Testis (tissue), 2 donors: ENCODE measurements at regions not wholly inside any gene's neighbourhood (a gene's known extent, or its start where the extent isn't known, plus 50 kb on each side); places are given as distances from the start of the nearest gene placed in this dataset.

Experiments
- DNase-seq: peaks from one replicate; pipeline ENCODE4 v3.0.0-alpha.2; 2019
- H3K27ac ChIP-seq, 2 donors: fragments of 200-600 bp; sonication (generic); one replicate each; pipeline ENCODE4 v1.5.1; 2019
- H3K27me3 ChIP-seq: fragments of 200-600 bp; sonication (generic); one replicate; pipeline ENCODE4 v1.5.1; 2019
- H3K36me3 ChIP-seq: fragments of 200-600 bp; sonication (generic); one replicate; pipeline ENCODE4 v1.5.1; 2017; ENCODE audit warnings: low read depth; ENCODE audit errors: missing control alignments
- H3K4me1 ChIP-seq: fragments of 200-600 bp; sonication (generic); one replicate; pipeline ENCODE4 v1.5.1; 2019
- H3K4me3 ChIP-seq, 2 donors: fragments of 200-600 bp; sonication (generic); one replicate each; pipeline ENCODE4 v1.5.1; 2017 to 2019
- H3K9me3 ChIP-seq: fragments of 200-600 bp; sonication (generic); one replicate; pipeline ENCODE4 v1.5.1; 2017
- CTCF ChIP-seq, 3 experiments: fragments of 450-650 bp in 2 of 3; fragments of 200-600 bp in 1 of 3; sonication (generic) in 1 of 3; IDR thresholded peaks; one replicate each; pipeline ENCODE4 v1.5.1; 2016 to 2019; ENCODE audit warnings: antibody characterized with exemption in 3 of 3, mild to moderate bottlenecking in 2 of 3, moderate library complexity in 1 of 3
- POLR2A ChIP-seq: fragments of 450-650 bp; IDR thresholded peaks from one replicate; pipeline ENCODE4 v1.6.1; 2017; ENCODE audit warnings: antibody characterized with exemption, mild to moderate bottlenecking, moderate library complexity
- WGBS, 2 donors: methylation state at CpG; one replicate each; pipeline ENCODE4 v1.1.5; 2018; 5-methylcytosine and 5-hydroxymethylcytosine counted together
- intact Hi-C: fragments of 100-400 bp; cut with DNase I; formaldehyde crosslinking; loops from one replicate; pipeline ENCODE4 v1.15.1; 2023; ENCODE audit warnings: low total_unique reads

GRCh38 chr10:128576943-128577670, 450.9 kb upstream of the MKI67 start:
- WGBS, 2 donors: 80 to 84% methylated on average over 11 of the region's 11 CpGs
- Histone ChIP-seq H3K4me3 (no peak overlapping the region), H3K9me3 (no peaks in the 10 kb centered on the region), H3K4me1 (no peaks in the 10 kb centered on the region), H3K36me3 (no peaks in the 10 kb centered on the region), H3K27me3 (no peaks in the 10 kb centered on the region), H3K27ac (no peak overlapping the region)
- intact Hi-C loops: no loop called here
- TF ChIP-seq POLR2A: no peak
- no peak for TF ChIP-seq CTCF (IDR thresholded peaks at IDR 0.05)
- DNase-seq: no peak

GRCh38 chr10:128577958-128578750, 451.9 kb upstream of the MKI67 start:
- no peaks in the 10 kb centered on the region for H3K9me3 ChIP-seq
- no peaks in the 10 kb centered on the region for H3K36me3 ChIP-seq
- no peak for DNase-seq
- 95% methylated on average over 13 of the region's 13 CpGs for WGBS, 2 donors
- intact Hi-C loops: no loop called here
- no peak for TF ChIP-seq CTCF (IDR thresholded peaks at IDR 0.05)
- no peak for TF ChIP-seq POLR2A
- no peaks in the 10 kb centered on the region for H3K4me1 ChIP-seq
- no peaks in the 10 kb centered on the region for H3K27me3 ChIP-seq
- no peak overlapping the region for H3K4me3 ChIP-seq
- H3K27ac ChIP-seq: no peak overlapping the region

- no peaks in the 10 kb centered on the region for H3K27me3 ChIP-seq
- H3K27ac ChIP-seq: no peak overlapping the region
- H3K4me1 ChIP-seq: no peaks in the 10 kb centered on the region
- no peaks in the 10 kb centered on the region for H3K9me3 ChIP-seq
- no peaks in the 10 kb centered on the region for H3K36me3 ChIP-seq
- no peak for TF ChIP-seq CTCF (IDR thresholded peaks at IDR 0.05)
- no peak for TF ChIP-seq POLR2A
- intact Hi-C loops: no loop called here
- 91 to 96% methylated on average over 3 to 5 of the region's 5 CpGs for WGBS, 2 donors
- DNase-seq: no peak
- no peak overlapping the region for H3K4me3 ChIP-seq
Observed at GRCh38 chr10:128578766-128579165, 452.5 kb upstream of the MKI67 start.

GRCh38 chr10:128579280-128579865, 453.1 kb upstream of the MKI67 start:
- H3K4me1 ChIP-seq: no peaks in the 10 kb centered on the region
- no peak for DNase-seq
- H3K27me3 ChIP-seq: no peaks in the 10 kb centered on the region
- no peak for TF ChIP-seq POLR2A
- no peak for TF ChIP-seq CTCF (IDR thresholded peaks at IDR 0.05)
- intact Hi-C loops: no loop called here
- H3K9me3 ChIP-seq: no peaks in the 10 kb centered on the region
- H3K27ac ChIP-seq: no peak overlapping the region
- H3K4me3 ChIP-seq: no peak overlapping the region
- H3K36me3 ChIP-seq: no peaks in the 10 kb centered on the region
- 58 to 67% methylated on average over 8 of the region's 8 CpGs for WGBS, 2 donors
